Astrocyte (in vitro differentiated cells and primary cell): ENCODE measurements at regions not wholly inside any gene's neighbourhood (a gene's known extent, or its start where the extent isn't known, plus 50 kb on each side); places are given as distances from the start of the nearest gene placed in this dataset.

Source experiments
- DNase-seq: peaks from one replicate; pipeline ENCODE4 v3.0.0-alpha.2; 2010; ENCODE audit warnings: low read depth
- FAIRE-seq: peaks from 2 replicates; lab custom pipeline; 2011; peaks lifted over from hg19 to GRCh38; lab: Jason Lieb, UNC
- H2AFZ ChIP-seq: 2 replicates; pipeline ENCODE4 v1.6.0; 2012; ENCODE audit warnings: low read depth, low read length, inconsistent platforms
- H3K27ac ChIP-seq: 2 replicates; pipeline ENCODE4 v1.5.1; 2011; ENCODE audit warnings: low read depth, low read length, inconsistent platforms
- H3K27me3 ChIP-seq: 2 replicates; pipeline ENCODE4 v1.6.0; 2011; ENCODE audit warnings: low read length, inconsistent platforms; ENCODE audit not compliant: insufficient read depth
- H3K36me3 ChIP-seq: 2 replicates; pipeline ENCODE4 v1.5.1; 2011; ENCODE audit warnings: low read length, inconsistent platforms; ENCODE audit not compliant: insufficient read depth
- H3K4me1 ChIP-seq: 2 replicates; pipeline ENCODE4 v1.5.1; 2011; ENCODE audit warnings: low read length, inconsistent platforms; ENCODE audit not compliant: insufficient read depth
- H3K4me2 ChIP-seq: 2 replicates; pipeline ENCODE4 v1.6.0; 2012; ENCODE audit warnings: low read length, inconsistent platforms
- H3K4me3 ChIP-seq: 2 replicates; pipeline ENCODE4 v1.5.1; 2011; ENCODE audit warnings: low read depth, mild to moderate bottlenecking, low read length, inconsistent platforms; ENCODE audit not compliant: insufficient read depth
- H3K79me2 ChIP-seq: 2 replicates; pipeline ENCODE4 v1.6.0; 2012; ENCODE audit warnings: mild to moderate bottlenecking, low read length, inconsistent platforms; ENCODE audit not compliant: insufficient read depth
- H3K9ac ChIP-seq: 2 replicates; pipeline ENCODE4 v1.6.0; 2012; ENCODE audit warnings: mild to moderate bottlenecking, low read length, inconsistent platforms
- H3K9me3 ChIP-seq: 2 replicates; pipeline ENCODE4 v1.5.1; 2012; ENCODE audit warnings: low read depth, mild to moderate bottlenecking, low read length, inconsistent platforms; ENCODE audit not compliant: insufficient read depth
- H4K20me1 ChIP-seq: 2 replicates; pipeline ENCODE4 v1.6.0; 2012; ENCODE audit warnings: low read length, inconsistent platforms; ENCODE audit not compliant: insufficient read depth
- H3K27ac Mint-ChIP-seq: one replicate; pipeline ENCODE4 v1.8.0; 2021; ENCODE audit warnings: mild to moderate bottlenecking, mixed read lengths; ENCODE audit not compliant: unreplicated experiment
- H3K27me3 Mint-ChIP-seq: one replicate; pipeline ENCODE4 v1.8.0; 2021; ENCODE audit warnings: low read depth, mixed read lengths; ENCODE audit not compliant: unreplicated experiment
- H3K36me3 Mint-ChIP-seq: one replicate; pipeline ENCODE4 v1.8.0; 2021; ENCODE audit warnings: low read depth, mixed read lengths; ENCODE audit not compliant: unreplicated experiment
- H3K4me1 Mint-ChIP-seq: one replicate; pipeline ENCODE4 v1.8.0; 2021; ENCODE audit warnings: low read depth, mixed read lengths; ENCODE audit not compliant: unreplicated experiment
- H3K4me3 Mint-ChIP-seq: one replicate; pipeline ENCODE4 v1.8.0; 2021; ENCODE audit warnings: mild to moderate bottlenecking, moderate library complexity, mixed read lengths; ENCODE audit not compliant: unreplicated experiment
- H3K9me3 Mint-ChIP-seq: one replicate; pipeline ENCODE4 v1.8.0; 2021; ENCODE audit warnings: mild to moderate bottlenecking, mixed read lengths; ENCODE audit not compliant: unreplicated experiment
- CTCF ChIP-seq: IDR thresholded peaks from 2 replicates; pipeline ENCODE4 v1.5.1; 2011; ENCODE audit warnings: low read depth, mild to moderate bottlenecking, inconsistent platforms, low read length, moderate library complexity; ENCODE audit not compliant: insufficient read depth
- EZH2 ChIP-seq: IDR thresholded peaks from 2 replicates; pipeline ENCODE4 v1.6.1; 2012; ENCODE audit warnings: mild to moderate bottlenecking, low read length, inconsistent platforms; ENCODE audit not compliant: insufficient read depth

DNA sequence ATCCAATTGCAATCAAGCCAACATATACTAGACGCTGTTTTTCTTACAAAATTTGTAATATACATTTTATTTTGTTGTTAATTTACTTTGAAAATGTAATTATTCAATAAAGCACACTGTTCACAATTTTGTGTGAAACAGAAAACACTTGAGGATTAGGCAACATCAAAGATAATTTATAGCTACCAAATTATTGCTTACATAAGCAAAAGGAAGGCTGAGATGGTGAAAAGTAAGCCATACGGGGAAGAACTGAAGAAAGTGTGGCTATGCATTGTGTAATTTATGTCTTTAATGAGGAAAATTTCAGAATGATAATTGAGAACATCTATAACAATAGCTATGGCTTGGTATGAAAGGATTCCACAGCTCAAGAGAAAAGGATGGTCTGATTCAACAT, 192.0 kb downstream of the RNF144B start:
- H3K4me3 Mint-ChIP-seq = no peak overlapping the region
- Histone ChIP-seq H3K9ac (no peak overlapping the region), H3K9me3 (no peaks in the 10 kb centered on the region), H3K4me1 (no peaks in the 10 kb centered on the region), H2AFZ (no peak overlapping the region), H3K27ac (no peak overlapping the region), H3K4me2 (no peak overlapping the region), H4K20me1 (no peaks in the 10 kb centered on the region), H3K27me3 (no peaks in the 10 kb centered on the region), H3K4me3 (no peak overlapping the region), H3K36me3 (no peaks in the 10 kb centered on the region), H3K79me2 (no peaks in the 10 kb centered on the region)
- DNase-seq (no peak), FAIRE-seq (no peak)
- H3K9me3 Mint-ChIP-seq = peaks cover 1% of the 10 kb centered on the region
- H3K36me3 Mint-ChIP-seq = no peaks in the 10 kb centered on the region
- TF ChIP-seq EZH2 (no peak), CTCF (no peak)
- no peaks in the 10 kb centered on the region for H3K4me1 Mint-ChIP-seq
- H3K27ac Mint-ChIP-seq = no peak overlapping the region
- H3K27me3 Mint-ChIP-seq = no peaks in the 10 kb centered on the region

- FAIRE-seq (no peak), DNase-seq (no peak)
- Histone ChIP-seq H3K9me3 (no peaks in the 10 kb centered on the region), H3K36me3 (no peaks in the 10 kb centered on the region), H4K20me1 (no peaks in the 10 kb centered on the region), H3K4me1 (peaks cover 6% of the 10 kb centered on the region), H3K79me2 (no peaks in the 10 kb centered on the region), H3K4me2 (no peak overlapping the region), H3K27me3 (no peaks in the 10 kb centered on the region), H2AFZ (no peak overlapping the region), H3K4me3 (no peak overlapping the region), H3K9ac (no peak overlapping the region), H3K27ac (no peak overlapping the region)
- Mint-ChIP-seq H3K9me3 (peaks cover 1% of the 10 kb centered on the region), H3K27ac (no peak overlapping the region), H3K27me3 (no peaks in the 10 kb centered on the region), H3K4me1 (peaks cover 3% of the 10 kb centered on the region), H3K36me3 (no peaks in the 10 kb centered on the region), H3K4me3 (no peak overlapping the region)
- TF ChIP-seq CTCF (no peak), EZH2 (no peak)
Observed at GRCh38 chr6:18579869-18580268, 192.7 kb downstream of the RNF144B start.

DNA sequence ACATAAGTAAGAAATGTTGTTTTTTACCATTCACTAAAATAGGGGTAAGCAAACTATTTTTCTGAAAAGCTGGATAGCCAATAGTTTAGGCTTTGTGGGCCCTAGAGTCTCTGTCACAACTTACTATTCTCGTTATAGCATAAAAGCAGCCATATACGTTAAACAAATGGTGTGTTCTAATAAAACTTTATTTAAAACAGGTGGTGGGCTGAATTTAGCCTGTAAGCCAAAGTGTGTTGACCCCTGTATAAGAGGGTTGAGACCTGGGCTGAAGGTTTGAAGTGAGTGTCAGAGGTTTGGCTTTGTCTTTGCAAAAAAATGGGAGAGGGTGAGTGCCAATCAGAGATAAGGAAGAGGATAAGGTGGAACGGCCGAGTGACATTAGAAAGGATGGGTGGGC, 197.2 kb downstream of the RNF144B start:
- Histone ChIP-seq H3K79me2 (no peaks in the 10 kb centered on the region), H3K4me2 (peak overlapping the region; percentile 60), H3K27me3 (no peaks in the 10 kb centered on the region), H3K4me1 (peaks cover 14% of the 10 kb centered on the region), H3K9ac (no peak overlapping the region), H2AFZ (no peak overlapping the region), H4K20me1 (no peaks in the 10 kb centered on the region), H3K36me3 (no peaks in the 10 kb centered on the region), H3K27ac (peak overlapping the region; percentile 38), H3K9me3 (no peaks in the 10 kb centered on the region), H3K4me3 (no peak overlapping the region)
- DNase-seq (no peak), FAIRE-seq (no peak)
- H3K36me3 Mint-ChIP-seq = no peaks in the 10 kb centered on the region
- peaks cover 1% of the 10 kb centered on the region for H3K9me3 Mint-ChIP-seq
- no peak for TF ChIP-seq EZH2
- TF ChIP-seq CTCF = no peak
- no peak overlapping the region for H3K27ac Mint-ChIP-seq
- H3K27me3 Mint-ChIP-seq = no peaks in the 10 kb centered on the region
- H3K4me3 Mint-ChIP-seq = no peak overlapping the region
- peaks cover 10% of the 10 kb centered on the region for H3K4me1 Mint-ChIP-seq
